LHCN-M2 (cell line): ENCODE measurements at regions not wholly inside any gene's neighbourhood (a gene's known extent, or its start where the extent isn't known, plus 50 kb on each side); places are given as distances from the start of the nearest gene placed in this dataset.

Experiments
- DNase-seq: peaks from one replicate; pipeline ENCODE4 v3.0.0-alpha.2; 2012; ENCODE audit warnings: low read depth

DNA sequence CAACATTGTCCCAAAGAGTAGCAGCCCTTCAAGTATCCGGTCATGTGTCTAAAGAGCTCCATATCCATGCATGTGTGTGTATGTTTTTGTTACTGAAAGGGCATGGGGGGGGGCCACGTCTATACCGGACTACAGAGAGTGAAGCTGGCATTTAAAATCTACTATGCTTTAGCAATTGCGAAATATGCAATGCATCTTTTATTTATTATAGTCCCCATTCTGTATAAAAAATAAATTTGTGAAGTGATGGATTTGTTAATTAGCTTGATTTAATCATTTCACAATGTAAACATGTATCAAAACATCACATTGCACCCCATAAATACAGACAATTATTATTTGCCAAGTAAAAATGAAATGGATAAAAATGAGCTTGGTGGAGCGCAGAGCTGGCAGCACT is 149.4 kb upstream of the ID2 start:
- DNase-seq, result no peak

- no peak for DNase-seq
These were observed 147.9 kb upstream of the ID2 start for GRCh38 chr2:8533923-8534322.

DNA sequence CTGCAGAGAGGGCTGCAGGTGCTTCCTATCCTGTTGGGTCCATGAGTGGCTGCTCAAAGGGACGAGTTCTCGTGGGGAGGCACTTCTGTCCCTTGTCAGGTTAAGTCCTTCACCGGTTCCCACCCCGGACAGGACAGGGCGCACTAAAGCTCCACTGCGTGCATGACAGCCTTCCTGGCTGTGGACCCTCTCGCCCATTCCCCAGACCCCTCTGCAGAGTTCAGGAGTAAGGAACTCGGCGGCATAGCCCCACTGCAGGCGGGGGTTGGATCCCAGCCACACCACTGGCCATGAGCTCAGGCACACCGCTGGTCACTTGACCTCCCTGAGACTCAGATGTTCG is 147.5 kb upstream of the ID2 start:
- DNase-seq, result no peak

- DNase-seq, result no peak
These were observed 147.0 kb upstream of the ID2 start for GRCh38 chr2:8534729-8535468.

GRCh38 chr2:8535469-8535795 is 146.4 kb upstream of the ID2 start:
- DNase-seq, result no peak

GRCh38 chr2:8535821-8536685 is 145.8 kb upstream of the ID2 start:
- no peak for DNase-seq

- peak; percentile 47 for DNase-seq
These were observed 144.9 kb upstream of the ID2 start for GRCh38 chr2:8536686-8537561.

DNA sequence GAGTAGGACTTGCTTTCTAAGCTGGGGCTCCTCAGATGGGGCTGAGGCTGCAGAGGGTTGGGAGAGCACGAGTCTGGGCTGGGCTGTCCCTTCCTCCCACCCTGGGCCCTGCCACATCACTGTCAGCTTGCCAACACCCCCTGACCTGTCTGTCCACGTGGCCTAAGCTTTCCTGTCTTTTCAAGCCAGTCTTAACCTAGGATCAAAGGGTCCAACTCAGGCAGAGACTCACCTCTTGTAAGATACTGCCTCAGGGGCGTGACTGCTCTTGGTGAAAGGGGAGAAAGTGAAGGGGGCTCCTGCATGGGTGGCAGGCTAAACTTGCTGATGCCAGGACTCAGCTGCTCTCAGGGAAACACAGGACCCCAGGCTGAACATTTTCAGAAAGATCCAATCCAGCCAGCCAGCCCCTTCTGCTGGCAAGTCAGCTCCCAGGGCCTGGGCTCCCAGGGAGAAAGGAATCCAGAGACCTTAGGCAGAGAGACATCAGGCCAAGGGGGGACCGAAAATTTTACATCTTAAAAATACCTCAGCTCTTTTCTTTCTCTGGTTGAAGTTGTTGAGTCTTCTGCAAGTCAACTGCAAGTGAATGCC is 144.2 kb upstream of the ID2 start:
- no peak for DNase-seq

DNA sequence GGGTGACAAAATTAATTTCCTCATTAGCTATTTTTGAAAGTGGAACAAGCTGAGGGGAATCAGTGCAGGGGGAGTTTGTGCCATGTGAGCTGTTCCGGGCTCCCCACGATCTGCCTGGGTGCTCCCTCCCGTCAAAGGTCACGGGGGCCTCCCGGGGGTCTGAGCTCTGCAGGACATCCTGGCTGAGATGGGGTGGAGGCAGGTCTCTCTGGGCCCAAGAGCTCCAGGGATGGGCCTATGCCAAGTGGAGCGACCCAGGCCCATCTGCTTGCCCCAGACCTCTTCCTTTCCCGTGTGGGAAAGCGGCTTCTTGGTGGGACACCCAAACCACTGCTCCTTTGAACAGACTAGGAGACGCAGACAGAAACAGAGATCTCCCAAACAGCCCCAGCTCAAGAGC is 143.3 kb upstream of the ID2 start:
- no peak for DNase-seq

GRCh38 chr2:8538931-8539621 is 142.8 kb upstream of the ID2 start:
- no peak for DNase-seq

DNA sequence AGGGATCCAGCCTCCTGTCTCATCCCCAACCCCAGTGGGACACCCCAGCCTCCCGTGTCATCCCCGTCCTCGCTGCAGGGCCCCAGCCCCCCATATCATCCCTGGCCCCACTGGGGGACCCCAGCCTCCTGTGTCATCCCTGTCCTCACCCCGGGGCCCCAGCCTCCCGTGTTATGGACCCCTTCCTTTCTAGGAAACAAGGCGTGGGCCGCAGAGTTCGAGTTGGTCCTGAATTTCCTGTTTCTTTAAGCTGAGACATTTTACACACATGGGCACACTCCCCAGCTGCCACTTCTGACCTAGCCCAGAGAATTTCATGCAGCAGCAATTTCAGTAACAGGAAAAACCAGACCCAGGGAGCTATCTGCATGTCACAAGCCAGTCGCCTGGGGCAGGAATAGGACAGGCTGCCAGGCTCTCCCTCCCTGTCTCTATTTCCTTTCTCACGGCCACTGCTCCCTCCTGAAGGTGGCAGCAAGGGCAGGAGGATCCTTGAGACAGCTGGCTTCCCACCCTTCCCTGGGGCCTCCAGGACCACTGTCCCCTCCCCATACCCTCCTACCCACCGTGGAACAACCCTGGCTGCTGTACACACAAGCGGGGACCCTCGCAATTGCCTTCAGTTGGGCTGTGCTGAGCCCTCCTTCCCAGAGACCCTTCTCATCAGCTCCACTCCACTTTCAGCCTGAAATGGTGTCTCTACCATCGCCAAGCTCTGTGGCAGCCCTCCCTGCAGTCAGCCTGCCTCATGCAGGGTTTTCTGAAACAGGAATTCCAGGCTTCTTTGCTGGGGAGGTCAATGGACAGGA is 141.9 kb upstream of the ID2 start:
- no peak for DNase-seq

GRCh38 chr2:8540552-8541055 is 141.3 kb upstream of the ID2 start:
- no peak for DNase-seq

- no peak for DNase-seq
These were observed 140.6 kb upstream of the ID2 start for GRCh38 chr2:8541223-8541622.

GRCh38 chr2:8541636-8542035 is 140.2 kb upstream of the ID2 start:
- no peak for DNase-seq

DNA sequence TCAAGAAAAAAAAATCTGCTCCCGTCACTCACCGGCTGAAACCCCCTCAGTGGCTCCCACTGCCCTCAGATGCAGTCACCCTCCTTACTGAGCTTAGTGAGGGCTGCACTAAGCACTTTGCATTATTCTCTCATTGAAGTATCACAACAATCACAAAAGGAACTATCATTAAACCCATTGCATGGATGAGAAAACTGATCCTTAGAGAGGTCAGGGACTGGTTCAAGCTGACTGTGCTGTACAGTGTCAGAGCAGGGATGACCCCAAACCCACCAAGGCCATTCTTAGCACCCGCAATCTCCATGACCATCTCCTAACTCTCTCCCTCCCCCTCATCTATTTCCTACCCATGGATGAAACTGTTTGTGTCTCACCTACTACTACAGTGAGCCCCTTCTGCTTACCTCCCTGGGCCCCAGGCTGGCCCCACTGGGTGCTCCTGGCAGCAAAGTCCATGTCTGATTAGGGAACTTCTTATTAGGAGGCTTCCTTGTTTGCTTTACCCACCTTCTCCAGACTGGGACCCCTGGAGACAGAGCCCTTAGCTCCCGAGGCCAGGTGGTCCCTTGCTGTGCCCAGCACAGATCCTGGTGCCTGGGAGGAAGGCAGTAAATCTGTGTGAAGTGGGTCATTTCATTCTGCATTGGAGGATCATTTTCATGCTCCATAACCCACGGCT is 139.3 kb upstream of the ID2 start:
- no peak for DNase-seq

DNA sequence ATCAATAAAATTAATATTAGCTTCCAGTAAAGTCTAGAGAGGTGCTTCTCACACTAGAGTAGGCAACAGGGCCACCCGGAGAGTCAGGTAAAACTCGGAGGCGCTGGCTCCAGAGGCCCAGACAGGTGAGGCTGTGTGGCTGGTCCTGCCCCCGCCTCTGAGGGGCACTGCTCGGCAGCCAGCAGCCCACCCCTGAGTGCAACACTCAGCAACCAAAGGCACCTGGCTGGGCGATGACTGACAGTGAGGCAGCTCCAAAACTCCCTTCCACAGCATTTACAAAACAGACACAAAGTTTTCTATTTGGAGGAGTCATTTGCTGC is 138.8 kb upstream of the ID2 start:
- DNase-seq, result no peak

- DNase-seq, result peak; percentile 99
These were observed 138.3 kb upstream of the ID2 start for GRCh38 chr2:8543383-8544170.

DNA sequence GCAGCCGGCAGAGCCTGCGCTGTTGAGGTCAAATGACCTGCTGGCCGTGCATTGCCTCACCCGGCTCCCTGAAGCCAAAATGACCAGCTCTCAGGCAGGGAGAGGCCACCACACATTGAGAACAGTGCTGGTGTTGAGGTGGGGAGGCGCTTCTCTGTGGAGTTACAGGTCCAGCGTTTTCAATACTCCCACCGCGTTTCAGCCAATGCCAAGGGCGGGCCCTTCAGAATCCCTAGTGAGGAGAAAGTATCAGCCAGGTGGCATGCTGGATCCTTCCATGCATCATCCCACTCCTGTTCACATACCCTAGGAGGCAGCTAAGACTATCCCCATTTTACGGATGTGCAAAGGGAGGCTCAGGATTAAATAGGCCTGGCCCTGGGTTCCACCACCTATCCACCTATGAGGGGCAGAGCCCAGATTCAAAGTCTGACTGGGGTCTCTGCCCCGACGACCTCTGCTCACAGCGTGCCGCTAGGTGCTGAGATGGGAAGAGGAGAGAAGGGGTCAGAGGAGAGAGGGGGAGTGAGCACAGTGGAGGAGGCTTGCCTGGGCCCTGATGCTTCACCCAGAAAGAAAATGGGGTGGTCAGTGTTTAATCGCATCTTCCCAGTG is 137.6 kb upstream of the ID2 start:
- no peak for DNase-seq
